Neuron (in vitro differentiated cells): ENCODE measurements at regions not wholly inside any gene's neighbourhood (a gene's known extent, or its start where the extent isn't known, plus 50 kb on each side); places are given as distances from the start of the nearest gene placed in this dataset.

Source experiments
- H2AFZ ChIP-seq: one replicate; pipeline ENCODE4 v1.6.1; 2013; ENCODE audit warnings: low read depth, mild to moderate bottlenecking, inconsistent platforms, low read length, moderate library complexity
- H3K27me3 ChIP-seq: one replicate; pipeline ENCODE4 v1.6.1; 2013; ENCODE audit warnings: low read length; ENCODE audit not compliant: insufficient read depth
- H3K36me3 ChIP-seq: one replicate; pipeline ENCODE4 v1.6.1; 2013; ENCODE audit warnings: low read length; ENCODE audit not compliant: insufficient read depth
- H3K4me1 ChIP-seq: one replicate; pipeline ENCODE4 v1.6.1; 2013; ENCODE audit warnings: low read length; ENCODE audit not compliant: insufficient read depth
- H3K4me3 ChIP-seq: 2 replicates; pipeline ENCODE4 v1.5.1; 2013; ENCODE audit warnings: mild to moderate bottlenecking, low read length, moderate library complexity
- H3K9me3 ChIP-seq: one replicate; pipeline ENCODE4 v1.6.1; 2013; ENCODE audit warnings: low read length

DNA sequence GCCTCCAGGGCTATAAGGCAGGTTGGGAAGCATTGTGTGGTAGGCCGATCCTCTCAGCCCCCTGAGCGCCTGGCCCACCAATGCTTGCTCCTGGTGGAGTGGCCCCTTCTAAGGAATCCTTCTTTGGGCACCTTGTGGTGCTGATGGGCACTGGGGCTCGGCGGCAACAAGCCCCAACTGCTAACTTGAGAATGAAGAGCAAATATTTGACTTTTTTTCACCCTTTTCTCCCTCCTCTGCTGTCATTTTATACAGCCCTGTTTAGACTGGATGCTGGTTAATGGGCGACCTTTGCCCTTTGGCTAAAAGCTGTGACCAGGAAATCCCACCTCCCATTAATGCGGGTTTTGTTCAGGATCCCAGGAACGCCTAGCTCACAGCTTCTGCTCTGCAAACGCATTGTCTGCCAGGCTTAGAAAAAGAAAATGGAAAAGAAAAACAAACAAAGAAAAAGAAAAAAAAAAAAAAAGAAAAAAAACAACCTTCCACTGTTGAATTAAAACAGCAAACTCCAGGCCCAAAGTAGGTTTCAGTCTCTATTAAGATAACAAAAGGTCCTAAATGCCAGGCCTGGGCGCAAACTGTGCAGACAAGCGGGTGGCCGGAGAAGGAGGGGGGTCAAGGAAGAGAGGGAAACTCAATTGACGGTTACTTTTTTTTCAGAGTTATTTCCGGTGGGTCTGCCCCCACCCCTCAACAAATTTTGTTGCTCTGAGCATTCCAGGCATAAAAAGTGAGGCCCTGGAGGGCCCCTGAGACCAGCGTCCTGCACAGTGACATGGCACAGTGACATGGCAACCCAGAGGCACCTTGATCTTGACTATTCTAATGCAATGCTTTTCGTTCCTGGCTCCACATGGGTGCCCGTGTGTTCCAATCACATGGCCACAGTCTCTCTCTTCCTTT lies 301.4 kb downstream of the MAF start:
- Histone ChIP-seq H3K4me3 (no peak overlapping the region), H3K4me1 (peaks cover 27% of the 10 kb centered on the region), H2AFZ (no peak overlapping the region), H3K9me3 (peaks cover 1% of the 10 kb centered on the region), H3K27me3 (peaks cover 3% of the 10 kb centered on the region), H3K36me3 (no peaks in the 10 kb centered on the region)

DNA sequence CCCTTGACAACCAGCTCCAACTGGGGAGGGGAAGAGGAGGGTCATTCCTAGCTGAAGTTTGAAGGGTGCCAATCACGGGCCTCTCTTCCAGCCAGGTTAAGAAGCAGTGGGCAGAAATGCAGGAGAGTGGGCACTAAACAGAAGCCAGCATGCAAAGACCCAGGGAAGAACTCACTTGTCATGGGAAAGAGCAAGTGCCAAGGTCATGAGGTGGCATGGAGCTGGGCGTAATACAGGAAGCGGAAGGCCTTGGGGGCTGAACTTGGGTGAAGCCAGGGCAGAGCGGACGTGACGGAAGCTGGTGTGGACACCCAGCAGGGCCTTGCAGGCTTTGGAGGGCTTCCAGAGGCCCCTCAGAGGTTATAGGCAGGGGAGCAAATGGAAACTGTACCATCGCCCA lies 302.1 kb downstream of the MAF start:
- Histone ChIP-seq H3K4me1 (peaks cover 27% of the 10 kb centered on the region), H3K27me3 (peaks cover 3% of the 10 kb centered on the region), H3K9me3 (peaks cover 1% of the 10 kb centered on the region), H2AFZ (no peak overlapping the region), H3K36me3 (no peaks in the 10 kb centered on the region), H3K4me3 (no peak overlapping the region)

DNA sequence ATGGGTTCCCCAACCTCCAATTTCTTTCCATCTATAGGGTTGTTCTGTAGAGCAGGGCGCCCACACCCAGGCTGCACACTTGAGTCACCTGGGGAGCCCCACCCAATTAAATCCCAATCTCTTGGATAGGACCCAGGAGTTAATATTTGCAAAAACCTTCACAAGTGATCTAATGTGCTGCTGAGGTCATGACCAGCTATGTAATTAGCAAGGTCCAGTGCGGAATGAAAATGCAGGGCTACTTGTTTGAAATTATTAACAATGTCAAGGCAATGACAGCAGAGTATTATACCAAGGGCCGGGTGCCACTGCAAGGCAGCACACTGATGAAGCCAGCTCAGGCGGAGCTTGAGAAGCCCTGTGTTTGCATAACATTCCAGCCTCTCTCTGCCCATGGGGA lies 302.7 kb downstream of the MAF start:
- Histone ChIP-seq H3K9me3 (peaks cover 1% of the 10 kb centered on the region), H3K27me3 (peaks cover 2% of the 10 kb centered on the region), H2AFZ (no peak overlapping the region), H3K4me1 (peaks cover 27% of the 10 kb centered on the region), H3K4me3 (no peak overlapping the region), H3K36me3 (no peaks in the 10 kb centered on the region)

DNA sequence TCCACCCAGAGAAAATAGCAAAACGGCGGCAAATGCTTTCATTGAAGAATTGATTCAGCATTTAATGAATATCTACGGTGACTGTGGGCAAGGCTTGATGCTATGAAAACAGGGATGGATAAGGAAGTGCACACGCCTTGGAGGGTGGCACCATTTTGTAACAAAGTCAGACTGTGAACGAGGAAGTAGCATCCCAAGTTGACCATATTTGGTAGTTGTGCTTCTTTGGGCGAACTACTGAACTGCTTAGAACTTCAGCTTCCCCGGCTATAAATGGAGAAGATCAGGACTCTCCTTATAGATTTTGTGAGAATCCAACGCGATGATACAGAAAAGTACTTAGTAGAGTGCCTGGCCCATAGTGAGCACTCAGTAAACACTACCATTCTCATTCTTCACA lies 303.2 kb downstream of the MAF start:
- Histone ChIP-seq H3K4me1 (peaks cover 27% of the 10 kb centered on the region), H3K9me3 (peaks cover 1% of the 10 kb centered on the region), H3K27me3 (no peaks in the 10 kb centered on the region), H3K36me3 (no peaks in the 10 kb centered on the region), H3K4me3 (no peak overlapping the region), H2AFZ (no peak overlapping the region)

DNA sequence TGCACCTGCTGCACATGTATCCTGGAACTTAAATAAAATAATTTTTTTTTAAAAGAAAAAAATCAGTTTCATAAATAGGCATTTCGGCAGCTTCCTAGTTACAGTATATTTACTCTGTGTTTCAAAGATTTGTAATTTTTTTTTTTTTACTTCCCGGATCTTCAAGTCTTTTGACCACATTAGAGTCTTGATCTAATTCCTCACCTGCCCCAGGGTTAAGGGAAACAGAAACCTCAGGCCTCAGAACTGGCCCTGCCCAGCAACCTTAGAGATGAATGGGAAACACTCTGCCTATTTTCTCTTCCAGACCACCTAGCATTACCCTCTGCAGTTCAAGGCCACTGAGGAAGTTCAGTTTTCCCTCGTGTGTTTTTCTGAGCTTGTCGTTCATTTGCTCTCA lies 304.0 kb downstream of the MAF start:
- peaks cover 1% of the 10 kb centered on the region for H3K9me3 ChIP-seq
- H2AFZ ChIP-seq: no peak overlapping the region
- peaks cover 27% of the 10 kb centered on the region for H3K4me1 ChIP-seq
- no peaks in the 10 kb centered on the region for H3K27me3 ChIP-seq
- H3K4me3 ChIP-seq: no peak overlapping the region
- H3K36me3 ChIP-seq: no peaks in the 10 kb centered on the region

DNA sequence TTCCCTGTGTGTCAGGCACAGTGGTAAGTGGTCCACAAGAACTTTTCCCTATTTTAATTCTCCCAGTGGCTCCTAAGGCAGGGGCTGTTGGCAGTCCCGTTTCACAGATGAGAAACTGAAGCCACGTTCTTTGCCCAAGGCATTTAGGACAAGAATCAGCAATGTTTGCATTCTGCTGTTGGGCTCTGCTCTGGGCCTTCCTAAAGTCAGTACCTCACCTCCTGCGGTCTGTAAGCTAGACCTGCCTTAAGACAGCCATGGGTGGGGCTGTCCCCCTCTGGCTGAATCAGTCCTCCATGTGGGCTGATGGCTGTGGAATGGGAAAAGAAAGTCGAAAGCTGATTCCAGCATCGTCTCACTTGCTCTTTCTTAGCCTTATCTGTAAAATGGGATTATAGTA lies 304.8 kb downstream of the MAF start:
- no peaks in the 10 kb centered on the region for H3K36me3 ChIP-seq
- peaks cover 1% of the 10 kb centered on the region for H3K9me3 ChIP-seq
- no peaks in the 10 kb centered on the region for H3K27me3 ChIP-seq
- no peak overlapping the region for H3K4me3 ChIP-seq
- peaks cover 22% of the 10 kb centered on the region for H3K4me1 ChIP-seq
- H2AFZ ChIP-seq: no peak overlapping the region

DNA sequence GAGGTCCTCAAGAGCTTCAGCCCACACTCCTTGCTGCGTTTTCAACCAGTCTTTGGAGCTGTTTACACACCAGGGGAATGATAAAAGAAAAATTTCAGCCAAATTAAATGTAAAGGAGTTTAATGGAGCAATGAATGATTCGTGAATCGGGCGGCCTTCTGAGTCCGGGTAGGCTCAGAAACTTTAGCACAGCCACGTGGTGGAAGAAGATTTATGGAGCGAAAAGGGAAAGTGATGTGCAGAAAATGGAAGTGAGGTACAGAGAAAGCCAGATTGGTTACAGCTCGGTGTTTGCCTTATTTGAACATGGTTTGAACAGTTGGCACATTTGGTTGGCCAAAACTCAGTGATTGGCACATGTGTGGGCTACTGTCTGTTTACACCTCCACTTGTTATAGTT lies 305.4 kb downstream of the MAF start:
- no peaks in the 10 kb centered on the region for H3K27me3 ChIP-seq

DNA sequence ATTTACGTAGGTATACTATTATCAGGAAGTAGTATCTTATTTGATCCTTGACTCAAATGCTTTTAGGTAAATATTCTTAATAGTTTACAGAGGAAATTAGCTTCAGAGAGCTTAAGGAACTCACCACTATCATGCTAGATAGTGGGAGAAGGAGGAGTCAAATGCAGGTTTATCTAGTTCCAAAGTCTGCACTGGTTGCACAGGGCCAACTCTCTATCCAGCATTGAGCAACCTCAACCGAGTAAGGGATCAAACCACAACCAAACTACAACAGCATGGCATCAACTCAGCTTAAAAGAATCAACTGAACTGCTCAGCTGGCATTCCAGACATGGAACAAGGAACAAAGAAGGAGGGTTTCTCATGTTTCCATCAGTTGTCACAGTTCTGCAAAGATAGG lies 306.0 kb downstream of the MAF start:
- Histone ChIP-seq H3K4me3 (no peak overlapping the region), H2AFZ (no peak overlapping the region), H3K4me1 (peaks cover 17% of the 10 kb centered on the region), H3K9me3 (peaks cover 1% of the 10 kb centered on the region), H3K36me3 (no peaks in the 10 kb centered on the region), H3K27me3 (no peaks in the 10 kb centered on the region)

More for the DNA sequence above, 305.4 kb downstream of the MAF start:
- H3K4me3 ChIP-seq: no peak overlapping the region
- H2AFZ ChIP-seq: no peak overlapping the region
- peaks cover 1% of the 10 kb centered on the region for H3K9me3 ChIP-seq
- peaks cover 21% of the 10 kb centered on the region for H3K4me1 ChIP-seq
- no peaks in the 10 kb centered on the region for H3K36me3 ChIP-seq

DNA sequence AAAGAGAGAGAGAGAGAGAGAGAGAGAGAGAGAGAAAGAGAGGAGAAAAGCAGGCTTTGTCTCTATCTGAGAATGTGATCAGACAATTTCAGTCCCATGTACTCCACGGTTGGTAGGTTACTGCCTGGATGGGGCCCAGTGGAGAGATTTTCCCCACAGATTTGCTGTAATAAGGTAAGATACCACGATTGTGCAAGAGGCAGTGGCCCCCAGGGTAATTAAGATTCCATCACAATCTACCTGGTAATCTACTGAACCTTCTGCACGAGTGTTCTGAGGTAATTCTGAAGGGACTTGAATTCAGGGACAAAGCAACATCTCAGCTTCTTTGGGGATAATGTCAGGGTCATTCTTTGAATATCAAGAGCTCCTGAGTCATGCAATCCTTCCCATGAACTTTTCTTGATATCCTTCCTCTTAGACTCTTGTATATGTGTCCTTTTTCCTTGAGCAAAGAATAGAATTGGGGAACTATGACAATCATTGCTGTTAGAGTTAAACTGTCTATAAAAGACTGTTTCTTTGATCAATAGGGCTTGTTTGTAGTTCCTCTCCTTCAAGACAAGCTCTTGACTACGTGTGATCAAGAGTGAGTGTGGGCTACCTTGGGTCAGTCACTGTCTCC lies 306.6 kb downstream of the MAF start:
- H3K36me3 ChIP-seq: no peaks in the 10 kb centered on the region
- no peaks in the 10 kb centered on the region for H3K27me3 ChIP-seq
- H3K4me1 ChIP-seq: peaks cover 12% of the 10 kb centered on the region
- no peak overlapping the region for H2AFZ ChIP-seq
- H3K4me3 ChIP-seq: no peak overlapping the region
- peaks cover 1% of the 10 kb centered on the region for H3K9me3 ChIP-seq

DNA sequence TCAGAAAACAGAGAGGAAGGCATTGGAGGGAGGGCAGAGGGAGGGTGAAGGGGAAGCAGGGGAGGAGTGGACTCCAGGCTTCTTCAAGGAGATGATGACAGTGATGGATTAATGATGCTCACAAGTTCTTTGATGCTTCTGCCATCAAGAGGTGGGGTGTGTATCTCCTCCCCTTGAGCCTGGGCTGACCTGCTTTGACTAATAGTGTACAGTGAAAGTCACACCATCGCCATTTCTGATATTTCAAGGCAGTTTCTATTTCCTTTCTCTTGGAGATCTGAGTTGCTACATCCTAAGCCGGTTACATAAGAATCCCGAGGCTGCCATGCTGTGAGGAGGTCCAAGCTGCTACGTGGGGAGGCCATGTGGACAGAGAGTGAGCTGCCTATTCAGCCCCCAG lies 312.5 kb downstream of the MAF start:
- H2AFZ ChIP-seq: no peak overlapping the region
- no peaks in the 10 kb centered on the region for H3K36me3 ChIP-seq
- H3K9me3 ChIP-seq: no peaks in the 10 kb centered on the region
- no peaks in the 10 kb centered on the region for H3K27me3 ChIP-seq
- peaks cover 11% of the 10 kb centered on the region for H3K4me1 ChIP-seq
- H3K4me3 ChIP-seq: no peak overlapping the region

DNA sequence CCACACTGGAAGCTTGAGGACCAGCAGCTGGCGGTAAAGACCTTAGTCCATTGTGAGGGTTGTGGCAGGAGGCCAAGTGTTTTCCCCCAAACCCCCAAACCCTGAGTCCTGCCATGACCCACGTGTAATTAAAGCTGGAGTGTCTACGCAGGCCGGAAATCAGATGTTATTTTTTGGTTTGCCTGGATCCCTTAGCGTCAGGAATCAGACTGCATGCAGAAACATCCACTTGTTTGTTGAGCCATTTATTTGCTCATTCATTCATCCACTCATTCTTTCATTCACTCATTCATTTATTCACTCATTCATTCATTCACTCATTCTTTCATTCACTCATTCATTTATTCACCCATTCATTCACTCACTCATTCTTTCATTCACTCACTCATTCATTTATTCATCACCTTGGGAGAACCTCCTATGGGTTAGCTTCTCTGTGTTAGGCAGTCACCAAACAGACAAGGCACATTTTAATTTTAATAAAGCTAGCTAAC lies 313.1 kb downstream of the MAF start:
- peaks cover 11% of the 10 kb centered on the region for H3K4me1 ChIP-seq
- no peak overlapping the region for H3K4me3 ChIP-seq
- no peaks in the 10 kb centered on the region for H3K9me3 ChIP-seq
- H2AFZ ChIP-seq: no peak overlapping the region
- H3K27me3 ChIP-seq: no peaks in the 10 kb centered on the region
- H3K36me3 ChIP-seq: no peaks in the 10 kb centered on the region

DNA sequence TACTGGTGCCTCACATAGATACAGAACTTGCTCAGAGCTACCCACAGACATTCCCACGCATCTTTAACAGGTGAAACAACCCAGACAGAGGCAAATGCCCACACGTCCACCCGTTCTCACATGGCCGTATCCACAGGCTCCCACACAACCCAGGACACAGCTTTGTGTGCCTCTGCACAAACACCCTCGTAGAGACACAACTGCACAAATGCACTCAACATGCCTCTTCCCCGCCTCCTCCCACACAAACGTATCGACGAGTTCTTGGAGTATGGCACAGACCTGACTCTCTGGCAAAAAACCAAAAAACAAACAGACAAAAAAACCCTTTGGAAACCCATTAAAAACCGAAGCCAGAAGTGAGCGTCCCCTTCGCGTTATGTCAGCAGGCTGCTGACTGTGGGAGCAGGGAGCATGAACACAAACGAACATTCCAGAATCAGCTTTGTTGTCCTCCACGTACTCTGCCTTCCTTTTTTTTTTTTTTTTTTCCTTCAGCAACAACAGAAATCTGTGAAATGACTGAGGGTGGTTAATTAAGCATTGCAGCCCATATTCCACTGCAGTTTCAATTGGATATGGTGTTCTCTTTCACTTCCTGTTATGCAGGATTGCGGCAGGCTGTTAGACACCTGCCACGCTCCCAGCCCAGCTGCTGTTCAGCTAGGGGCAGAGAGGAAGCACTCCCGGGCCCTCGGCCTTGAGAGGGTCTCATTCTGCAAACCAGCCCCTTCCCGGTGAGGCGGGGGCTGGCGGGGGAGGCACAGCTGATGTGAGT lies 313.7 kb downstream of the MAF start:
- no peaks in the 10 kb centered on the region for H3K36me3 ChIP-seq
- H3K27me3 ChIP-seq: no peaks in the 10 kb centered on the region
- H3K4me1 ChIP-seq: peaks cover 11% of the 10 kb centered on the region
- H3K9me3 ChIP-seq: no peaks in the 10 kb centered on the region
- H2AFZ ChIP-seq: no peak overlapping the region
- no peak overlapping the region for H3K4me3 ChIP-seq

DNA sequence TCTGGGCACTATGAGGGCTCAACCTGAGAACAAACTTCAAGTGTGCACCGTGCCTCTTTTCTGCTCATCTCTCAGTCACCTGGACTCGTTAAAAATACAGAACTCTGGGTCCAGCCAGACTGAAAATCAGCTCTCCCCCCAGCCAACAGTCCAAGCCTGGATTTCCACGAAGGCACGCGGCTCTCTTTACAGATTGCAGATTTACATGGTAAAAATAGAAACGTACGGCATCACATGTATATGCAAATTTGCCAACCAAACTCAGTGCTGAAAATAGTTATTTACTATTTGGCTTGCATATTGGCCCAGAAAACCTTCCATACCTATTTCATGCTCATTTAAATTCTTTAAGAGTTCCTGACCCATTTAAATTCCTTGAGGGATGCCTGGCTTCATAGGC lies 315.8 kb downstream of the MAF start:
- Histone ChIP-seq H3K9me3 (no peaks in the 10 kb centered on the region), H2AFZ (no peak overlapping the region), H3K27me3 (no peaks in the 10 kb centered on the region), H3K4me1 (peaks cover 11% of the 10 kb centered on the region), H3K4me3 (no peak overlapping the region), H3K36me3 (no peaks in the 10 kb centered on the region)
